ENCODE measurements at regions not wholly inside any gene's neighbourhood (a gene's known extent, or its start where the extent isn't known, plus 50 kb on each side); places are given as distances from the start of the nearest gene placed in this dataset.
A peak's percentile ranks its signal among the peaks of the same experiment; 100 is the strongest.
"Not testable (repeated sequence)": the region's sequence is repeated elsewhere in the genome, so short reads cannot be mapped to it uniquely, and the experiment has no call there.

- DNase-seq, result not testable (repeated sequence)
Measured at GRCh38 chr4:82301390-82301789, 72.4 kb downstream of the HNRNPD start.

- DNase-seq, result no peak
Measured at GRCh38 chr4:82293304-82293703, 80.5 kb downstream of the HNRNPD start.

- no peak for DNase-seq
Measured at GRCh38 chr4:82287720-82288119, 86.1 kb downstream of the HNRNPD start.

- DNase-seq, result peak; percentile 95
Measured at GRCh38 chr4:82284858-82285805, 88.7 kb downstream of the HNRNPD start.

- no peak for DNase-seq
Measured at GRCh38 chr4:82284475-82284857, 89.3 kb downstream of the HNRNPD start.

GRCh38 chr4:82282875-82283274, 90.9 kb downstream of the HNRNPD start:
- no peak for DNase-seq

- not testable (repeated sequence) for DNase-seq
Measured at GRCh38 chr4:82279550-82279949, 94.2 kb downstream of the HNRNPD start.

- DNase-seq, result no peak
Measured at GRCh38 chr4:82276332-82276640, 97.5 kb downstream of the HNRNPD start.

- no peak for DNase-seq
Measured at GRCh38 chr4:82275431-82276331, 98.1 kb downstream of the HNRNPD start.

GRCh38 chr4:82274700-82275099, 99.1 kb downstream of the HNRNPD start:
- DNase-seq, result not testable (repeated sequence)

- DNase-seq, result not testable (repeated sequence)
Measured at GRCh38 chr4:82272523-82272922, 101.3 kb downstream of the HNRNPD start.

GRCh38 chr4:82271915-82272480, 101.8 kb downstream of the HNRNPD start:
- not testable (repeated sequence) for DNase-seq

- no peak for DNase-seq
Measured at GRCh38 chr4:82268826-82269193, 105.0 kb downstream of the HNRNPD start.

GRCh38 chr4:82268050-82268825, 105.6 kb downstream of the HNRNPD start:
- DNase-seq, result peak; percentile 56 to 71

- no peak for DNase-seq
Measured at GRCh38 chr4:82267506-82267905, 106.3 kb downstream of the HNRNPD start.

GRCh38 chr4:82266345-82266744, 107.4 kb downstream of the HNRNPD start:
- DNase-seq, result no peak

- DNase-seq, result no peak
Measured at GRCh38 chr4:82261084-82261483, 112.7 kb downstream of the HNRNPD start.

- no peak for DNase-seq
Measured at GRCh38 chr4:82260632-82261031, 113.2 kb downstream of the HNRNPD start.

- no peak for DNase-seq
Measured at GRCh38 chr4:82256718-82257117, 117.1 kb downstream of the HNRNPD start.

- DNase-seq, result no peak
Measured at GRCh38 chr4:82255657-82256056, 118.1 kb downstream of the HNRNPD start.

- DNase-seq, result no peak
Measured at GRCh38 chr4:82248903-82249632, 124.7 kb downstream of the HNRNPD start.

GRCh38 chr4:82247629-82248028, 126.2 kb downstream of the HNRNPD start:
- no peak for DNase-seq

All from NCI-H1930 (cell line).